Uterus (tissue), 2 donors: ENCODE measurements at regions not wholly inside any gene's neighbourhood (a gene's known extent, or its start where the extent isn't known, plus 50 kb on each side); places are given as distances from the start of the nearest gene placed in this dataset.

Experiments
- POLR2A ChIP-seq, 2 donors: fragments of 450-650 bp; IDR thresholded peaks; one replicate each; pipeline ENCODE4 v1.6.1; 2016; ENCODE audit warnings: antibody characterized with exemption in 2 of 2, mild to moderate bottlenecking in 1 of 2, moderate library complexity in 1 of 2
- TF ChIP-seq, protein P1 (sequence below), 4 experiments: fragments of 200-600 bp in 2 of 4; fragments of 450-650 bp in 2 of 4; sonication (generic) in 2 of 4; IDR thresholded peaks; one replicate each; pipeline ENCODE4 v1.5.1; 2016 to 2019; ENCODE audit warnings: antibody characterized with exemption in 4 of 4, mild to moderate bottlenecking in 2 of 4, moderate library complexity in 1 of 4

- TF ChIP-seq, protein P1, sequence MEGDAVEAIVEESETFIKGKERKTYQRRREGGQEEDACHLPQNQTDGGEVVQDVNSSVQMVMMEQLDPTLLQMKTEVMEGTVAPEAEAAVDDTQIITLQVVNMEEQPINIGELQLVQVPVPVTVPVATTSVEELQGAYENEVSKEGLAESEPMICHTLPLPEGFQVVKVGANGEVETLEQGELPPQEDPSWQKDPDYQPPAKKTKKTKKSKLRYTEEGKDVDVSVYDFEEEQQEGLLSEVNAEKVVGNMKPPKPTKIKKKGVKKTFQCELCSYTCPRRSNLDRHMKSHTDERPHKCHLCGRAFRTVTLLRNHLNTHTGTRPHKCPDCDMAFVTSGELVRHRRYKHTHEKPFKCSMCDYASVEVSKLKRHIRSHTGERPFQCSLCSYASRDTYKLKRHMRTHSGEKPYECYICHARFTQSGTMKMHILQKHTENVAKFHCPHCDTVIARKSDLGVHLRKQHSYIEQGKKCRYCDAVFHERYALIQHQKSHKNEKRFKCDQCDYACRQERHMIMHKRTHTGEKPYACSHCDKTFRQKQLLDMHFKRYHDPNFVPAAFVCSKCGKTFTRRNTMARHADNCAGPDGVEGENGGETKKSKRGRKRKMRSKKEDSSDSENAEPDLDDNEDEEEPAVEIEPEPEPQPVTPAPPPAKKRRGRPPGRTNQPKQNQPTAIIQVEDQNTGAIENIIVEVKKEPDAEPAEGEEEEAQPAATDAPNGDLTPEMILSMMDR (IDR thresholded peaks at IDR 0.05): no peak
- TF ChIP-seq POLR2A (IDR thresholded peaks at IDR 0.05): no peak
Measured at GRCh38 chr6:81063891-81064290, 688.6 kb downstream of the TENT5A start.
